Mesenchymal stem cell (in vitro differentiated cells and primary cell): ENCODE measurements at regions not wholly inside any gene's neighbourhood (a gene's known extent, or its start where the extent isn't known, plus 50 kb on each side); places are given as distances from the start of the nearest gene placed in this dataset.

Source experiments
- DNase-seq: peaks from one replicate; pipeline ENCODE4 v3.0.0-alpha.2; 2013
- H2AFZ ChIP-seq: one replicate; pipeline ENCODE4 v1.6.1; 2013; ENCODE audit warnings: low read depth, mild to moderate bottlenecking, control low read depth, inconsistent platforms, low read length, moderate library complexity
- H2AK5ac ChIP-seq: 2 replicates; pipeline ENCODE4 v1.6.1; 2013; ENCODE audit warnings: low read length, moderate library complexity, mild to moderate bottlenecking, inconsistent platforms; ENCODE audit not compliant: severe bottlenecking
- H2BK120ac ChIP-seq: one replicate; pipeline ENCODE4 v1.6.1; 2013; ENCODE audit warnings: low read depth, mild to moderate bottlenecking, inconsistent platforms, low read length, moderate library complexity
- H2BK12ac ChIP-seq, 2 experiments: one replicate each; pipeline ENCODE4 v1.6.1; 2013; ENCODE audit warnings: inconsistent platforms in 2 of 2, low read length in 2 of 2, mild to moderate bottlenecking in 2 of 2, moderate library complexity in 2 of 2, control low read depth in 1 of 2
- H2BK15ac ChIP-seq: one replicate; pipeline ENCODE4 v1.6.1; 2013; ENCODE audit warnings: mild to moderate bottlenecking, low read depth, inconsistent platforms; ENCODE audit not compliant: poor library complexity, severe bottlenecking
- H2BK5ac ChIP-seq: 2 replicates; pipeline ENCODE4 v1.6.1; 2013; ENCODE audit warnings: low read depth, mild to moderate bottlenecking, low read length, control low read depth, inconsistent platforms; ENCODE audit not compliant: poor library complexity, severe bottlenecking
- H3K14ac ChIP-seq, 2 experiments: one replicate each; pipeline ENCODE4 v1.6.1; 2013; ENCODE audit warnings: inconsistent platforms in 2 of 2, low read length in 2 of 2, control low read depth in 1 of 2, mild to moderate bottlenecking in 1 of 2, moderate library complexity in 1 of 2
- H3K18ac ChIP-seq, 2 experiments: one replicate each; pipeline ENCODE4 v1.6.1; 2013; ENCODE audit warnings: inconsistent platforms in 2 of 2, low read length in 2 of 2, control low read depth in 1 of 2, low read depth in 1 of 2, mild to moderate bottlenecking in 1 of 2
- H3K23ac ChIP-seq, 2 experiments: one replicate each; pipeline ENCODE4 v1.6.1; 2013; ENCODE audit warnings: inconsistent platforms in 2 of 2, low read length in 2 of 2, mild to moderate bottlenecking in 2 of 2, moderate library complexity in 2 of 2, control low read depth in 1 of 2
- H3K27ac ChIP-seq: 2 replicates; pipeline ENCODE4 v1.5.1; 2013; ENCODE audit warnings: mild to moderate bottlenecking, moderate library complexity, low read length, control low read depth, inconsistent platforms; ENCODE audit not compliant: poor library complexity, severe bottlenecking
- H3K27me3 ChIP-seq, 2 experiments: 2 replicates each; pipeline versions ENCODE4 v1.6.1 to v1.7.0; 2013; ENCODE audit warnings: low read length in 2 of 2, mild to moderate bottlenecking in 2 of 2, moderate library complexity in 2 of 2, control low read depth in 1 of 2, inconsistent platforms in 1 of 2; ENCODE audit not compliant: control insufficient read depth in 1 of 2, insufficient read depth in 1 of 2
- H3K36me3 ChIP-seq, 2 experiments: 2 replicates each; pipeline versions ENCODE4 v1.6.1 to v1.7.0; 2013; ENCODE audit warnings: low read length in 2 of 2, control low read depth in 1 of 2, inconsistent platforms in 1 of 2, low read depth in 1 of 2, mild to moderate bottlenecking in 1 of 2; ENCODE audit not compliant: insufficient read depth in 2 of 2, control insufficient read depth in 1 of 2
- H3K4ac ChIP-seq, 2 experiments: one replicate each; pipeline ENCODE4 v1.6.1; 2013; ENCODE audit warnings: inconsistent platforms in 2 of 2, low read length in 2 of 2, mild to moderate bottlenecking in 2 of 2, moderate library complexity in 2 of 2, control low read depth in 1 of 2, low read depth in 1 of 2
- H3K4me1 ChIP-seq: 2 replicates; pipeline ENCODE4 v1.6.1; 2013; ENCODE audit warnings: low read depth, low read length, control low read depth; ENCODE audit not compliant: control insufficient read depth, insufficient read depth
- H3K4me2 ChIP-seq: 2 replicates; pipeline ENCODE4 v1.6.1; 2013; ENCODE audit warnings: low read length, mild to moderate bottlenecking, inconsistent platforms; ENCODE audit not compliant: poor library complexity, severe bottlenecking
- H3K4me3 ChIP-seq, 2 experiments: 2 replicates each; pipeline versions ENCODE4 v1.5.1 to v1.7.0; 2013; ENCODE audit warnings: low read length in 2 of 2, mild to moderate bottlenecking in 2 of 2, control low read depth in 1 of 2, low read depth in 1 of 2; ENCODE audit not compliant: insufficient read depth in 1 of 2
- H3K79me1 ChIP-seq: replicated peaks from 2 replicates; pipeline ENCODE4 v1.6.1; 2013; ENCODE audit warnings: mild to moderate bottlenecking, control low read depth, low read length, inconsistent platforms; ENCODE audit not compliant: poor library complexity, severe bottlenecking
- H3K9ac ChIP-seq: 2 replicates; pipeline ENCODE4 v1.7.0; 2013; ENCODE audit warnings: mild to moderate bottlenecking, low read length, moderate library complexity
- H3K9me3 ChIP-seq: 2 replicates; pipeline ENCODE4 v1.7.0; 2013; ENCODE audit warnings: mild to moderate bottlenecking, low read length; ENCODE audit not compliant: control insufficient read depth
- H4K8ac ChIP-seq: one replicate; pipeline ENCODE4 v1.6.1; 2013; ENCODE audit warnings: inconsistent platforms, mild to moderate bottlenecking, low read length, moderate library complexity
- H4K91ac ChIP-seq: one replicate; pipeline ENCODE4 v1.6.1; 2013; ENCODE audit warnings: mild to moderate bottlenecking, low read length, inconsistent platforms
- WGBS: methylation state at CpG from one replicate; pipeline ENCODE4 v1.1.7; 2013; ENCODE audit warnings: mixed read lengths; 5-methylcytosine and 5-hydroxymethylcytosine counted together

- Histone ChIP-seq H2AK5ac (no peak overlapping the region), H3K23ac (no peak overlapping the region), H3K79me1 (no peaks in the 10 kb centered on the region), H4K91ac (no peak overlapping the region), H3K14ac (no peak overlapping the region), H2BK15ac (no peak overlapping the region), H3K4ac (no peak overlapping the region), H3K4me2 (no peak overlapping the region), H3K9ac (no peak overlapping the region), H3K9me3 (no peaks in the 10 kb centered on the region), H3K27me3 (peaks cover 47 to 76% of the 10 kb centered on the region in 2 experiments), H3K4me3 (no peak overlapping the region), H2BK12ac (no peak overlapping the region), H2BK120ac (no peak overlapping the region), H3K36me3 (no peaks in the 10 kb centered on the region), H3K18ac (no peak overlapping the region), H3K27ac (no peak overlapping the region), H2AFZ (no peak overlapping the region), H2BK5ac (no peak overlapping the region), H4K8ac (no peak overlapping the region), H3K4me1 (peaks cover 3% of the 10 kb centered on the region)
- 69% methylated on average over 11 of the region's 12 CpGs for whole genome bisulfite sequencing
- DNase-seq: no peak
Observed at GRCh38 chr11:44402466-44403075, 92.6 kb upstream of the ALX4 start.

DNA sequence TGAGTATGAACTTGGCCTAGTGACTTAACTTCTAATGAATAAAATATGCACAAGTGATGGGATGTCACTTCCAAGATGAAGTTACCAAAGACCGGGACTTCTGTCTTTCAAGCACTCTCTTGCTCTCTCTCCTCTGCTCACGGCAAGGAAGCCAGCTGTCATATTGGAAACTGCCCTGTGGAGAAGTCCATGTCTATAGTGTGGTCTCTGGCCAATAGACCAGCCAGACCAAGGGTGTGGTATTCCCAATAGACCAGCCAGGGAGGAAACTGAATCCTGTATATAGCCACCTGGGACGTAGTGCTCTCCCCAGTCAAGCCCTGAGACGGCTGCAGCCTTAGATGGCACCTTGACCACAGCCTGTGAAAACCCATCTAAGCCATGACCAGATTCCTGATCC, 93.2 kb upstream of the ALX4 start:
- Histone ChIP-seq H3K18ac (no peak overlapping the region), H3K27me3 (peaks cover 47 to 76% of the 10 kb centered on the region in 2 experiments), H3K9ac (no peak overlapping the region), H3K4ac (no peak overlapping the region), H2BK120ac (no peak overlapping the region), H3K23ac (no peak overlapping the region), H2BK5ac (no peak overlapping the region), H3K27ac (no peak overlapping the region), H3K4me1 (peaks cover 3% of the 10 kb centered on the region), H3K36me3 (no peaks in the 10 kb centered on the region), H2AFZ (no peak overlapping the region), H3K9me3 (no peaks in the 10 kb centered on the region), H3K79me1 (no peaks in the 10 kb centered on the region), H2AK5ac (no peak overlapping the region), H3K14ac (no peak overlapping the region), H4K8ac (no peak overlapping the region), H4K91ac (no peak overlapping the region), H3K4me2 (no peak overlapping the region), H2BK15ac (no peak overlapping the region), H3K4me3 (no peak overlapping the region), H2BK12ac (no peak overlapping the region)
- no peak for DNase-seq
- WGBS: 62% methylated on average over 4 of the region's 4 CpGs

DNA sequence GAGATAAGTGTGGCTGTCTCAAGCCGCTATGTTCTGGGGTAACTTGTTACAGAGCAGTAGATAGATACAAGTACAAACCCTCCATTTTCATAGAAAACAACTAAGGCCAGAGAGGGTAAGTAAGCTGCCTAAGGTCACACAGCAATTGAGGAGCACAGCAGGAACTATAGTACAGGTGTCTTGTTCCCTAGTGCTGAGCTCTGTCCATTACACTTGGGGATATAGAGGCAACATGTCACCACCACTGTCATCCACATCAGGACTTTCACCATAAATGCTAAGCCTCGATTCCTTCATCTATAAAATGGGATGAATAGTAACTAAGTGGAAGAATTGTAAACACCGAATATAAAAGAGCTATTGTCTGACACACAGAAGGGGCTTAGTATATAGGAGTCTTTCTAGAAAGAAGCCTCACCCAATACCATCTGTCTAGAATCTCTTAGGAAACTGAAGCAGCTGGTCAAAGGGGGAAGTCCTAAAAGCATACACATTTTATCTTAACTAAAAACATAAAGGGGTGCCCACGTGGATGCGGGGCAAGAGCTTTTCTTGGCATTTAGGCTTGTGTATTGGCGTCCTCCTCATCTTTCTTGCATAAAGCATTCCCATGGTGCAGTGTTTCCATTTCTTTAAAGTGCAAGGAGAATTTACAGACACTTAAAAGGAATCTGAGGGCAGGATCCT, 93.8 kb upstream of the ALX4 start:
- WGBS: 85% methylated on average over 3 of the region's 6 CpGs
- Histone ChIP-seq H2BK120ac (no peak overlapping the region), H3K23ac (no peak overlapping the region), H3K27me3 (peaks cover 48 to 81% of the 10 kb centered on the region in 2 experiments), H4K8ac (no peak overlapping the region), H3K4ac (no peak overlapping the region), H3K27ac (no peak overlapping the region), H4K91ac (no peak overlapping the region), H2AK5ac (no peak overlapping the region), H3K4me2 (no peak overlapping the region), H3K9ac (no peak overlapping the region), H2BK12ac (no peak overlapping the region), H2BK15ac (no peak overlapping the region), H3K9me3 (no peaks in the 10 kb centered on the region), H3K79me1 (no peaks in the 10 kb centered on the region), H2BK5ac (no peak overlapping the region), H3K4me3 (no peak overlapping the region), H3K4me1 (no peaks in the 10 kb centered on the region), H3K18ac (no peak overlapping the region), H2AFZ (no peak overlapping the region), H3K14ac (no peak overlapping the region), H3K36me3 (no peaks in the 10 kb centered on the region)
- DNase-seq: no peak

GRCh38 chr11:44404301-44404700, 94.4 kb upstream of the ALX4 start:
- Histone ChIP-seq H3K9ac (no peak overlapping the region), H3K9me3 (no peaks in the 10 kb centered on the region), H2BK120ac (no peak overlapping the region), H3K23ac (no peak overlapping the region), H2BK15ac (no peak overlapping the region), H3K27ac (no peak overlapping the region), H4K91ac (no peak overlapping the region), H3K18ac (no peak overlapping the region), H3K4me2 (no peak overlapping the region), H3K79me1 (no peaks in the 10 kb centered on the region), H2AK5ac (no peak overlapping the region), H3K36me3 (no peaks in the 10 kb centered on the region), H3K27me3 (peaks cover 52 to 83% of the 10 kb centered on the region in 2 experiments), H3K4me3 (no peak overlapping the region), H2BK5ac (no peak overlapping the region), H2AFZ (no peak overlapping the region), H3K4ac (no peak overlapping the region), H3K4me1 (no peaks in the 10 kb centered on the region), H4K8ac (no peak overlapping the region), H3K14ac (no peak overlapping the region), H2BK12ac (no peak overlapping the region)
- WGBS: 71% methylated on average over 6 of the region's 6 CpGs
- DNase-seq: no peak
